ENCODE measurements at regions not wholly inside any gene's neighbourhood (a gene's known extent, or its start where the extent isn't known, plus 50 kb on each side); places are given as distances from the start of the nearest gene placed in this dataset.

GRCh38 chr9:86749161-86749893, 198.0 kb downstream of the GAS1 start:
- H3K27me3 Mint-ChIP-seq (ENCODE audit: low read depth): no peaks in the 10 kb centered on the region
- DNase-seq: no peak
- no peak for ATAC-seq (replicated peaks in 1 of 2)
- H3K9me3 Mint-ChIP-seq: peaks cover 0 to 2% of the 10 kb centered on the region in 2 donors
- H3K4me3 Mint-ChIP-seq: no peak overlapping the region
- H3K27ac Mint-ChIP-seq: no peak overlapping the region
- no peaks in the 10 kb centered on the region for H3K4me1 Mint-ChIP-seq (ENCODE audit: low read depth)
- H3K36me3 Mint-ChIP-seq (ENCODE audit: insufficient read depth in 2 of 2): no peaks in the 10 kb centered on the region

DNA sequence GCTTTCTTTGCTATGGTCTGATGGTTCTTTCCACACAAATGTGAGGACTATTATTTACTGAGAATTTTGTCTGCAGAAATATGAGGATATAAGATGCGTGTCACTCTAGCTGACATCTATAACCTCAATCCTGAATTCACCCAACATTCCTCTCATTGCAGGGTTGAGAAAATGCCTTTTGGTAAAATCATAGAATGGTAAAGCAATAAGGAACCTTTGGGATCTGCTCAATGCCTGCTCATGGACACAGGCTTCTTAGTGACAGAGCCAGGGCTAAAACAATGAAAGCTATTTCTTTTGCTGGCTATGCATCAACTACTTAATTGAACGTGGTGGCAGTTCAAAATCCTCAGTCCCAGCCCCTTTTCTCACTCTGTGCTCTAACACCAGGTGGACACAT, 199.6 kb downstream of the GAS1 start:
- Mint-ChIP-seq H3K9me3 (peaks cover 0 to 7% of the 10 kb centered on the region in 2 donors), H3K4me1 (ENCODE audit: low read depth) (no peaks in the 10 kb centered on the region), H3K27me3 (ENCODE audit: low read depth) (no peaks in the 10 kb centered on the region), H3K27ac (no peak overlapping the region), H3K4me3 (no peak overlapping the region), H3K36me3 (ENCODE audit: insufficient read depth in 2 of 2) (no peaks in the 10 kb centered on the region)
- ATAC-seq (replicated peaks in 1 of 2) (no peak), DNase-seq (no peak)

DNA sequence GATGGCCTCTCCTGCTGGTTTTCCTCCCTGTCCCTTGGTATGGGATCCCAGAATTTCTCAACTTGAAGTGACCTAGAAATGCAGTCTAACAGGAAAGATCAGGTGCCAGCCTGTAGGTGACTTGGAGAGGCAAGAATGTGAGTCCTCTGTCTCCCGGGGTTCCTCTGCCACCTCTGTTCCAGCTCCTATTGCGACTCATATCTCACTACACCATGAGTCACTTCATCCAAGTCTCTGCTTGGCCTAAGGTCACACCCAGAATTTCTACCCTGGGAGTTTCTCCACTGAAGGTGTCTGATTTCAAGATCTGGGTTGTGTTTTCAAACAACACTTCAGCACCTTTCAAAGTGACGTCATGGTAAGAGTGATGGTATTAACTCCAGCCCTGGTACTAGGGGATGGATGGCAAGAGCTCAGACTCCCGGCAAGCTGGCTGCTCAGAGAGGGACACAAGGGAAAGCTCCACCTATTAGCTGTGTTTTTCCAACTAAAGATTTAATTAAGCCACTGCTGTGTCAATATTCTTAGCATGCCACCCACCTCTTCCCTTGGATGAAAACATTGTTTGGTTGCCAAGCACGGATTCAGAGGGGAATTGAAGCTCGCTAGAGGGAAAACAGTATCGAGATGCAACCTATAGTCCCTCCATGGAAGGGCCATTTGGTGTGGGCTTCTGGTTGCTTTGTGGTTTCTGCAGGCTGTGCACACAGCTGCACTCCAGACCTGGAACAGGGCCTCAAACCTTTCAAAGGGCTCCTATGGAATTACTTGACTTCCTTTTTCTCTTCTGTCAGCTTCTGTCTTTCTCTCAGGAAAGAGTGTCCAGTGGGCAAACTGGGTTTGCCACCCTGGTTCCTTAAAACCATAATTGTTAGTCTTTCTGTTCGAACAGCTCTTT, 205.7 kb downstream of the GAS1 start:
- no peak for DNase-seq
- no peak for ATAC-seq (replicated peaks in 1 of 2)
- H3K9me3 Mint-ChIP-seq: peaks cover 0 to 7% of the 10 kb centered on the region in 2 donors
- H3K36me3 Mint-ChIP-seq (ENCODE audit: insufficient read depth in 2 of 2): no peaks in the 10 kb centered on the region
- no peaks in the 10 kb centered on the region for H3K4me1 Mint-ChIP-seq (ENCODE audit: low read depth)
- no peak overlapping the region for H3K4me3 Mint-ChIP-seq
- no peak overlapping the region for H3K27ac Mint-ChIP-seq
- H3K27me3 Mint-ChIP-seq (ENCODE audit: low read depth): no peaks in the 10 kb centered on the region

- Mint-ChIP-seq H3K36me3 (ENCODE audit: insufficient read depth in 2 of 2) (no peaks in the 10 kb centered on the region), H3K4me3 (no peak overlapping the region), H3K9me3 (no peaks in the 10 kb centered on the region), H3K27ac (no peak overlapping the region), H3K27me3 (ENCODE audit: low read depth) (no peaks in the 10 kb centered on the region), H3K4me1 (ENCODE audit: low read depth) (no peaks in the 10 kb centered on the region)
- DNase-seq: no peak
- ATAC-seq (replicated peaks in 1 of 2): no peak
Observed at GRCh38 chr9:86735772-86736458, 211.4 kb downstream of the GAS1 start.

- no peak for ATAC-seq (replicated peaks in 1 of 2)
- no peak for DNase-seq
- Mint-ChIP-seq H3K36me3 (ENCODE audit: insufficient read depth in 2 of 2) (no peaks in the 10 kb centered on the region), H3K27ac (no peak overlapping the region), H3K4me1 (ENCODE audit: low read depth) (no peaks in the 10 kb centered on the region), H3K4me3 (no peak overlapping the region), H3K27me3 (ENCODE audit: low read depth) (no peaks in the 10 kb centered on the region), H3K9me3 (no peaks in the 10 kb centered on the region)
Observed at GRCh38 chr9:86734771-86735170, 212.5 kb downstream of the GAS1 start.

- H3K9me3 Mint-ChIP-seq: no peaks in the 10 kb centered on the region
- no peaks in the 10 kb centered on the region for H3K4me1 Mint-ChIP-seq (ENCODE audit: low read depth)
- no peak overlapping the region for H3K27ac Mint-ChIP-seq
- H3K4me3 Mint-ChIP-seq: no peak overlapping the region
- no peak for DNase-seq
- no peaks in the 10 kb centered on the region for H3K36me3 Mint-ChIP-seq (ENCODE audit: insufficient read depth in 2 of 2)
- no peak for ATAC-seq (replicated peaks in 1 of 2)
- H3K27me3 Mint-ChIP-seq (ENCODE audit: low read depth): no peaks in the 10 kb centered on the region
Observed at GRCh38 chr9:86733929-86734328, 213.4 kb downstream of the GAS1 start.

- no peak overlapping the region for H3K4me3 Mint-ChIP-seq
- DNase-seq: no peak
Observed at GRCh38 chr9:86732514-86733171, 214.7 kb downstream of the GAS1 start.

DNA sequence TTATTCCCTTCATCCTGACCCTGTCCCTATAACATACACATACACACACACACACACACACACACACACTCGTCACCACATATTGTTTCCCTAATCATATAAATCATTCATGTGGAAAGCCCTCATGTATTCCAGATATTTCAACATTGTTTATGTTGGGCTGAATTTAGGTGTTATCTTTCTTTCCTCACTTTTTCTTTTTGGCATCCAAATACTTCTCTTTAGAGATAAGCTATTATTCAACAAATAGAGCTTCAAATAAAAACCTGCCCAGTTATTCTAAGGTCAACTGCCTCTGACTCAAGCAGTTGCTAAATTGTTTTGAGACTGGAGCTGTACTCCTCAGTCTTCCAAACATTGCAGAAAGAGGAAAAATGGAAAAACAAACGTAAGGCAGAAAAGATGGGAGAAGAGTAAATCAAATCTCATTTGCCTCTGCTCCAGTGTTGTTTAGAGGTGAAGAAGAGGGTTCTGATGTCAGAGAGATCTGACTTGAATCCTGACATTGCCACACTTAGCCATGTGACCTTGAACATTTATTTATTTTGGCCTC, 215.7 kb downstream of the GAS1 start:
- no peaks in the 10 kb centered on the region for H3K9me3 Mint-ChIP-seq
- no peaks in the 10 kb centered on the region for H3K36me3 Mint-ChIP-seq (ENCODE audit: insufficient read depth in 2 of 2)
- H3K4me3 Mint-ChIP-seq: no peak overlapping the region
- no peak for ATAC-seq (replicated peaks in 1 of 2)
- H3K4me1 Mint-ChIP-seq (ENCODE audit: low read depth): no peaks in the 10 kb centered on the region
- H3K27me3 Mint-ChIP-seq (ENCODE audit: low read depth): no peaks in the 10 kb centered on the region
- no peak for DNase-seq
- no peak overlapping the region for H3K27ac Mint-ChIP-seq

More at GRCh38 chr9:86732514-86733171, 214.7 kb downstream of the GAS1 start:
- Mint-ChIP-seq H3K27ac (no peak overlapping the region), H3K9me3 (no peaks in the 10 kb centered on the region), H3K36me3 (ENCODE audit: insufficient read depth in 2 of 2) (no peaks in the 10 kb centered on the region), H3K4me1 (ENCODE audit: low read depth) (no peaks in the 10 kb centered on the region), H3K27me3 (ENCODE audit: low read depth) (no peaks in the 10 kb centered on the region)
- ATAC-seq (replicated peaks in 1 of 2): no peak

DNA sequence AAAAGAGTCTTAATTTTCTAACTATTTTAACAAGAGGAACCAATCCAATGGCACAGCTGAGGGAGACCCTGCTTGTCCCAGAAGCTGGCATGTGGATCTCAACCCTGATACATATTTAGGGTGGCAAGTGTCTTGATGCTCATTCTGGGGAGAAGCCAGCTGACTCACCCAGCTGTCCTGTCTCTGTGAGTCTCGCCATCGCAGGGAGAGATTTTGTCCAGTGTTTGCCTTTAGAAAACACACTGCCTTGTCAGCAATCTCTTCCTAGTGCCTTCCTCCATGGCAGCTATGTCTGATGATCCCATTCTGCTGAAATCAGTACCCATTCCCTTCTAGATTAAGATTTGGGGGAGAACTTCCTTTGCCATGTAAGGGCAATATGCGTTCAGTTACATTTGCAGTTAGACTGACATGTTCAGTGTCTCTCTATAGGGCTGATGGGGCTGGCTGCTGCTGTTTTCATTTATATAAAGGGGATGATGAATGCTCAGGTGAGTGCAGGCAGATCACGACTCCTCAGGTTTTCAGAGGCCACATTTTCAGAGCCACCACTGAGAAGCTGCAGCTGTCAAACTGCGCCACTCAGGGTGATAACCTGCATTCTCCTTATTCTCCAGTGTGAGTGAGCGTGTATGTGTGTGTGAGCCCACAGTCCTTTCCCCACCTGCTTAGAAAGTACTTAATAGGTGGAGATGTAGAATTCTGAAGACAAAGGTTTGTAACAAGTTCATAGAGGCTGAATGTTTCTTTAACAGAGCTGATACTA, 217.0 kb downstream of the GAS1 start:
- no peak overlapping the region for H3K27ac Mint-ChIP-seq
- no peaks in the 10 kb centered on the region for H3K9me3 Mint-ChIP-seq
- no peak overlapping the region for H3K4me3 Mint-ChIP-seq
- DNase-seq: no peak
- H3K27me3 Mint-ChIP-seq (ENCODE audit: low read depth): no peaks in the 10 kb centered on the region
- no peaks in the 10 kb centered on the region for H3K4me1 Mint-ChIP-seq (ENCODE audit: low read depth)
- no peak for ATAC-seq (replicated peaks in 1 of 2)
- no peaks in the 10 kb centered on the region for H3K36me3 Mint-ChIP-seq (ENCODE audit: insufficient read depth in 2 of 2)

DNA sequence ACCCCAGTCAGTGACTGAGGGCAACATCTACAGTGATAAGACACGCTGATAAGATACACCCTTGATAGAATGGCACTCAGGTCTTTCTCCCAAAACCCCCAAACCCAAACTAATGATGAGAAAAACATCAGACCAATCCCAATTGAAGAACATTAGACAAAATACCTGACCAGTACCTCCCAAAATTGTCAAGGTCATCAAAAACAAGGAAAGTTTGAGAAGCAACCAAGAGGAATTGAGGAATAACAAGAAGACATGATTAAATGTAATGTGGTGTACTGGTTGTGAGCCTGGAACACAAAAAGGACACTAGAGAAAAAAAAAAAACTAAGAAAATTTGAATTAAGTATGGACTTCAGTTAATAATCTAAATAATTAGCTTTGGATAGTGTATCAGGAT, 222.8 kb downstream of the GAS1 start:
- no peaks in the 10 kb centered on the region for H3K4me1 Mint-ChIP-seq (ENCODE audit: low read depth)
- no peak for ATAC-seq (replicated peaks in 1 of 2)
- H3K27me3 Mint-ChIP-seq (ENCODE audit: low read depth): no peaks in the 10 kb centered on the region
- no peak overlapping the region for H3K4me3 Mint-ChIP-seq
- no peaks in the 10 kb centered on the region for H3K9me3 Mint-ChIP-seq
- no peak overlapping the region for H3K27ac Mint-ChIP-seq
- no peak for DNase-seq
- no peaks in the 10 kb centered on the region for H3K36me3 Mint-ChIP-seq (ENCODE audit: insufficient read depth in 2 of 2)

GRCh38 chr9:86723346-86723745, 224.0 kb downstream of the GAS1 start:
- no peak for ATAC-seq (replicated peaks in 1 of 2)
- H3K36me3 Mint-ChIP-seq (ENCODE audit: insufficient read depth in 2 of 2): no peaks in the 10 kb centered on the region
- no peaks in the 10 kb centered on the region for H3K9me3 Mint-ChIP-seq
- H3K27ac Mint-ChIP-seq: no peak overlapping the region
- H3K27me3 Mint-ChIP-seq (ENCODE audit: low read depth): no peaks in the 10 kb centered on the region
- H3K4me1 Mint-ChIP-seq (ENCODE audit: low read depth): no peaks in the 10 kb centered on the region
- DNase-seq: peak in 1 of 2 donors; percentile 1
- no peak overlapping the region for H3K4me3 Mint-ChIP-seq

GRCh38 chr9:86722706-86723075, 224.6 kb downstream of the GAS1 start:
- no peaks in the 10 kb centered on the region for H3K36me3 Mint-ChIP-seq (ENCODE audit: insufficient read depth in 2 of 2)
- H3K9me3 Mint-ChIP-seq: no peaks in the 10 kb centered on the region
- DNase-seq (no peak), ATAC-seq (replicated peaks in 1 of 2) (no peak)
- H3K4me1 Mint-ChIP-seq (ENCODE audit: low read depth): no peaks in the 10 kb centered on the region
- H3K27ac Mint-ChIP-seq: no peak overlapping the region
- H3K4me3 Mint-ChIP-seq: no peak overlapping the region
- H3K27me3 Mint-ChIP-seq (ENCODE audit: low read depth): no peaks in the 10 kb centered on the region
